Activated naive CD8-positive, alpha-beta T cell treated with anti-CD3 and anti-CD28 coated beads, Interleukin-2, amount 10 ng/mL, durations not matched to agents 7 days and 5 days (primary cell): ENCODE measurements at regions not wholly inside any gene's neighbourhood (a gene's known extent, or its start where the extent isn't known, plus 50 kb on each side); places are given as distances from the start of the nearest gene placed in this dataset.

Source experiments
- ATAC-seq: fragments of 150-1000 bp; cut with Tn5 transposase; one replicate; pipeline ENCODE4 v1.10.0; 2021; ENCODE audit warnings: low read depth, moderate library complexity
- POLR2A ChIA-PET: fragments of 350-600 bp; sonication (Branson Sonifier 250); formaldehyde crosslinking; loops from one replicate; lab custom pipeline; 2021; ENCODE audit warnings: antibody characterized with exemption; lab: Charles Lee
- DNase-seq: peaks from one replicate; pipeline ENCODE4 v3.0.0; 2021
- H3K27ac Mint-ChIP-seq: one replicate; pipeline ENCODE4 v1.8.0; 2022; ENCODE audit warnings: mild to moderate bottlenecking, mixed read lengths
- H3K27me3 Mint-ChIP-seq: one replicate; pipeline ENCODE4 v1.8.0; 2022; ENCODE audit warnings: mild to moderate bottlenecking, moderate library complexity, mixed read lengths
- H3K36me3 Mint-ChIP-seq: one replicate; pipeline ENCODE4 v1.8.0; 2021; ENCODE audit warnings: mild to moderate bottlenecking, mixed read lengths
- H3K4me1 Mint-ChIP-seq: one replicate; pipeline ENCODE4 v1.8.0; 2021; ENCODE audit warnings: mixed read lengths
- H3K4me3 Mint-ChIP-seq: one replicate; pipeline ENCODE4 v1.8.0; 2022; ENCODE audit warnings: mild to moderate bottlenecking, moderate library complexity, mixed read lengths
- H3K9me3 Mint-ChIP-seq: one replicate; pipeline ENCODE4 v1.8.0; 2021; ENCODE audit warnings: mixed read lengths

GRCh38 chr7:130919316-130920103 is 185.5 kb upstream of the KLF14 start:
- Mint-ChIP-seq H3K9me3 (no peaks in the 10 kb centered on the region), H3K4me1 (peaks cover 57% of the 10 kb centered on the region), H3K27ac (peak overlapping the region; percentile 67), H3K4me3 (no peak overlapping the region), H3K36me3 (peaks cover 23% of the 10 kb centered on the region), H3K27me3 (no peaks in the 10 kb centered on the region)
- POLR2A ChIA-PET, result no interaction called here
- no peak for DNase-seq
- no peak for ATAC-seq

- Mint-ChIP-seq H3K27ac (peak overlapping the region; percentile 44), H3K4me1 (peaks cover 57% of the 10 kb centered on the region), H3K9me3 (no peaks in the 10 kb centered on the region), H3K27me3 (no peaks in the 10 kb centered on the region), H3K36me3 (peaks cover 25% of the 10 kb centered on the region), H3K4me3 (no peak overlapping the region)
- POLR2A ChIA-PET, result no interaction called here
- DNase-seq (no peak), ATAC-seq (no peak)
These were observed 186.1 kb upstream of the KLF14 start for GRCh38 chr7:130920122-130920521.

DNA sequence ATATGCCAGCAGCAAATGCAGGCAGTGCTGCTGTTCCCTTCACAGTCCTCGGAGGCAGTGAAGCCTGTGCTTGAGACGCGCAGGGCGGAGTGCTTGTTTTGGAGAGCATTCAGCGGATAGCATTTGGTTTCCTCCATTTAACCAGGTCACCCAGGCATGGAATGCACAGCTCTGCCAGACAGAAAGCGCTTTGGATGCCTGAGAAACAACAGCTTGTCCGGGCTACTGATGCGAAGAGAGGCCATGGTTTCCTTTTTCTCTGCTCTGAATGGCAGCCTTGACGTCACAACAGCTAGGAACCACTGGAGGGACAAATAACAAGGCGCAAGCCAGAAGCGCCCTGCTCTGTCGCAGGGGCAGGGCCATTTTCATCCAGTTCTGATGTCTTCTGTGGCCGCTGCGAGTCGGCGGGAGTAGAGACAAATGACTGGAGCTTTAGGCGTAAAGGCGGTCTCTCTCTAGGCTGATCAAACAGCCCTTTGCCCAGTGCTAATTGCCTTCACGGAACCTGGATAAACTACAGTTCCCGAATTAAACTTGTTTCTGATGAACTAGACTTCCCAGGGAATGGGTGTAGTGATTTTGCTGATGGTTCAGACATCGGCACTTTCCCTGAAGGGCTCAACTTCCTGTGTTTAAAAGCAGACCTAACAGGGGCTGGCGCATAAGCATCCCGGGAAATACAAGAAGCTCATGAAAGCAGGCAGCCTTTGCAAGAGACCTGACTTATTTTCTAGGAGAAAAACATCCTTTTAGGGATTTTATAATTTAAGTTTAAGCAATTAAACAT is 187.6 kb upstream of the KLF14 start:
- Mint-ChIP-seq H3K4me3 (no peak overlapping the region), H3K27ac (no peak overlapping the region)
- no peak for ATAC-seq

DNA sequence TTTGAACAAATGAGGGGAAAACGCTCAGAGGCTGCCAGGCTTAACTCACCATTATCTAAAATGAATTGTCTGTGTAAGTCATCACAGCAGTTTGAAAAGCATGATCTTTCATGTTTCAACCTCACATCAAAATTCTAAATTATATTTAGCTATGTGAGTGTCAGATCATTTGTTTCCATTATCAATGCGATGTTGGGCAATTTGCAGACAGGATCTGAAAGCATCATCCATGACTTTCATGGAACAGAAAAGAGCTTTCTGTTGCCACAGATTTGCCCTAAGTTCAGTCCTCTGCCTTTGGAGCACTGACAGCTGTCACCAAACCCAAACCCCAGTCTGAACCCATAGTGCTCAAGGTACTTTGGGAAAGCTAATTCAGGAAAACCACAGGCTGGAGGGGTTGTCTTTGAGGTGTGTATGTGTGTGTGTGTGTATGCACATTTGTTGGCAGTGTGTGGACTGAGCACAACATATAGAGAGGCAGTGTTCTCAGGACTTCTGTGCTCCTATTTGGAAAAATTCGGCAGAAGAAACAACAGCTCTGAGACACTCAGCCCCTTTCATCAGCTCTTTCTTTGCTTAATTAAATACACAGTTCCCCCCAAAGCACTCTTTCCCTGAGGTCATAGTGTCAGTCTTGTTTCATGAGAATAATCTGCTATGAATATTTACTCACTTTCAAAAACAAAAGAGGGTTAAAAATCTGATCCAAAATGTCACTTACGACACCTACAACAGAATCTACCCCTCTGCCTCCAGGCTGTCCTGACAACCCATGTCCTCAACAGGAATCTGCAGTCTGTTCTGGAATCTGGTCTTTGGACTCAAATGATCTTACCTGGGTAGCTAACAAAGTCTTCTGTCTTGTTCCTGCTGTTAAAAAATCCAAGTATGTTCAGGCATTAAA is 188.5 kb upstream of the KLF14 start:
- no peaks in the 10 kb centered on the region for H3K27me3 Mint-ChIP-seq
- peaks cover 33% of the 10 kb centered on the region for H3K36me3 Mint-ChIP-seq
- peaks cover 55% of the 10 kb centered on the region for H3K4me1 Mint-ChIP-seq
- DNase-seq, result no peak
- peak overlapping the region; percentile 24 for H3K27ac Mint-ChIP-seq
- no peak for ATAC-seq
- no peaks in the 10 kb centered on the region for H3K9me3 Mint-ChIP-seq
- H3K4me3 Mint-ChIP-seq, result no peak overlapping the region
- POLR2A ChIA-PET, result interaction anchor here (0.8 to 1.8 kb wide), 4 partner anchors 9 to 26 kb away, joined by 3 to 12 read pairs (median 4); no protein-coding TSS in a partner anchor

More for the DNA sequence above, 187.6 kb upstream of the KLF14 start:
- POLR2A ChIA-PET, result interaction anchor here (0.8 to 1.8 kb wide), 4 partner anchors 8 to 27 kb away, joined by 3 to 12 read pairs (median 4); no protein-coding TSS in a partner anchor
- Mint-ChIP-seq H3K27me3 (no peaks in the 10 kb centered on the region), H3K4me1 (peaks cover 54% of the 10 kb centered on the region), H3K9me3 (no peaks in the 10 kb centered on the region), H3K36me3 (peaks cover 32% of the 10 kb centered on the region)
- no peak for DNase-seq

- DNase-seq, result no peak
- H3K9me3 Mint-ChIP-seq, result no peaks in the 10 kb centered on the region
- H3K27ac Mint-ChIP-seq, result no peak overlapping the region
- H3K4me1 Mint-ChIP-seq, result peaks cover 53% of the 10 kb centered on the region
- no peaks in the 10 kb centered on the region for H3K27me3 Mint-ChIP-seq
- no peak for ATAC-seq
- H3K36me3 Mint-ChIP-seq, result peaks cover 33% of the 10 kb centered on the region
- H3K4me3 Mint-ChIP-seq, result no peak overlapping the region
- POLR2A ChIA-PET, result no interaction called here
These were observed 189.4 kb upstream of the KLF14 start for GRCh38 chr7:130923365-130923764.

GRCh38 chr7:130923930-130924329 is 189.9 kb upstream of the KLF14 start:
- Mint-ChIP-seq H3K36me3 (peaks cover 29% of the 10 kb centered on the region), H3K9me3 (no peaks in the 10 kb centered on the region), H3K4me3 (no peak overlapping the region), H3K4me1 (peaks cover 51% of the 10 kb centered on the region), H3K27me3 (no peaks in the 10 kb centered on the region), H3K27ac (peak overlapping the region; percentile 52)
- POLR2A ChIA-PET, result no interaction called here
- ATAC-seq (no peak), DNase-seq (no peak)

DNA sequence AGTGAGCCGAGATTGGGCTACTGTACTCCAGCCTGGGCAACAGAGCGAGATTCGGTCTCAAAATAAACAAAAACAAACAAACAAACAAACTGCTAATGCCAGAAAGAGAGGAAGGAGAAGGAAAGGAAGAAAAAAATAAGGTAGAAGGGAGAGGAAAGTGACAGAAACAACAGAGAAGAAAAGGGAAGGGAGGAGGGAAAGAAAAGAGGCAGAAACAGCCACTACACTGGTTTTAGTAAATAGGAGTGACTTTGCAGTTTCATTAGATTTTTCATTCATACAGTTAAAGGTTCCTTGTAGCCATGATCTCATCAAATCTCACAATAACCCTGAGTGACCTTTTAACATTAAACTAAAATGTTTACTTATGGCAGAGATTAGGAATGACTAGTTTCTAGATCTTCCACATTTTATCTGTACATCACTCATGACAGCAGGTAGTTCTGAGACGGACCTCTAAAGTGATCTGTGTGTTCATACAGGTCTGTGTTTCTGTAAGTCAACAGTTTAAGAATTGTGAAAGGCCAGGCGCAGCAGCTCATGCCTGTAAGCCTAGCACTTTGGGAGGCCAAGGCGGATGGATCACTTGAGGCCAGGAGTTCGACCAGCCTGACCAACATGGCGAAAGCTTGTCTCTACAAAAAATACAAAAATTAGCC is 191.3 kb upstream of the KLF14 start:
- Mint-ChIP-seq H3K36me3 (peaks cover 23% of the 10 kb centered on the region), H3K4me3 (no peak overlapping the region), H3K27ac (peak overlapping the region; percentile 75), H3K4me1 (peaks cover 52% of the 10 kb centered on the region), H3K27me3 (no peaks in the 10 kb centered on the region), H3K9me3 (no peaks in the 10 kb centered on the region)
- no peak for ATAC-seq
- DNase-seq, result no peak
- POLR2A ChIA-PET, result no interaction called here

- DNase-seq (no peak), ATAC-seq (peak; percentile 47)
- Mint-ChIP-seq H3K4me1 (peaks cover 52% of the 10 kb centered on the region), H3K9me3 (no peaks in the 10 kb centered on the region), H3K27ac (peak overlapping the region; percentile 81), H3K36me3 (peaks cover 17% of the 10 kb centered on the region), H3K27me3 (no peaks in the 10 kb centered on the region), H3K4me3 (peak overlapping the region; percentile 34)
- POLR2A ChIA-PET, result interaction anchor here (0.7 kb wide), 2 partner anchors 15 kb away, joined by 3 to 4 read pairs; no protein-coding TSS in a partner anchor
These were observed 192.1 kb upstream of the KLF14 start for GRCh38 chr7:130926001-130926691.

GRCh38 chr7:130927062-130927461 is 193.1 kb upstream of the KLF14 start:
- Mint-ChIP-seq H3K4me1 (peaks cover 54% of the 10 kb centered on the region), H3K27me3 (no peaks in the 10 kb centered on the region), H3K4me3 (no peak overlapping the region), H3K27ac (peak overlapping the region; percentile 83), H3K9me3 (no peaks in the 10 kb centered on the region), H3K36me3 (peaks cover 17% of the 10 kb centered on the region)
- ATAC-seq (no peak), DNase-seq (no peak)
- POLR2A ChIA-PET, result interaction anchor here (0.7 to 0.9 kb wide), 2 partner anchors 14 to 16 kb away, joined by 3 read pairs; no protein-coding TSS in a partner anchor

DNA sequence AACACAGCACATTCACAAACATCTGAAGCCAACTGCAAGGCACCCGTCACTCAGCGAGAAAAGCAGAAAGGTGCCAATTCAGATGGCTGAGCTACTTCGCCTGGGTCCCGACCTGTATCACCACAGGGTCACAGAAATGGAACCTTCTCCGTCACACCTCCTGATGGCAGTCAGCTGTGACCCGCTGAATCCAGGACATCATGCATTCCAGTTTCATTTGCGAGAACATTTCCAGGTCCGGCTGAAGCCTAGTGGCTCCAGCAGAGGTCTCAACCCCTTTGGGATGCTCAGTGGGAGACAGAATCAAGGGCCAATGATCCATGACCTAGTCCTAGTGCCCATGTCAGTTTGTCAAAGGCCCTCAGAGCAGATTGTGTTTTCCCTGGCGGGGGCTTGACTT is 193.6 kb upstream of the KLF14 start:
- Mint-ChIP-seq H3K27me3 (no peaks in the 10 kb centered on the region), H3K36me3 (peaks cover 17% of the 10 kb centered on the region), H3K4me3 (no peak overlapping the region), H3K27ac (peak overlapping the region; percentile 83), H3K9me3 (no peaks in the 10 kb centered on the region), H3K4me1 (peaks cover 53% of the 10 kb centered on the region)
- POLR2A ChIA-PET, result interaction anchor here (0.9 to 1.3 kb wide), 3 partner anchors 13 to 32 kb away, joined by 3 to 6 read pairs (median 4); no protein-coding TSS in a partner anchor
- ATAC-seq (no peak), DNase-seq (no peak)

- DNase-seq (no peak), ATAC-seq (peak; percentile 36)
- Mint-ChIP-seq H3K4me3 (no peak overlapping the region), H3K27me3 (no peaks in the 10 kb centered on the region), H3K27ac (peak overlapping the region; percentile 1), H3K36me3 (peaks cover 24% of the 10 kb centered on the region), H3K9me3 (no peaks in the 10 kb centered on the region), H3K4me1 (peaks cover 53% of the 10 kb centered on the region)
- POLR2A ChIA-PET, result interaction anchor here (0.6 to 2.5 kb wide), 4 partner anchors 9 to 63 kb away, joined by 3 to 10 read pairs (median 6); no protein-coding TSS in a partner anchor
These were observed 196.1 kb upstream of the KLF14 start for GRCh38 chr7:130929896-130930659.
